RWPE1 (cell line): ENCODE measurements at regions not wholly inside any gene's neighbourhood (a gene's known extent, or its start where the extent isn't known, plus 50 kb on each side); places are given as distances from the start of the nearest gene placed in this dataset.
"Not testable (repeated sequence)": the region's sequence is repeated elsewhere in the genome, so short reads cannot be mapped to it uniquely, and the experiment has no call there.

Source experiments
- CTCF ChIA-PET: fragments of 350-600 bp; sonication (Branson Sonifier 250); formaldehyde crosslinking; extraction: SDS; loops from one replicate; lab custom pipeline; 2021; lab: Yijun Ruan, JAX
- POLR2A ChIA-PET: fragments of 400-600 bp; formaldehyde crosslinking; extraction: SDS; loops from one replicate; lab custom pipeline; 2020; ENCODE audit warnings: antibody characterized with exemption; ENCODE audit not compliant: low non-redundant PET; lab: Yijun Ruan, JAX
- DNase-seq: peaks from one replicate; pipeline ENCODE4 v3.0.0; 2012; ENCODE audit warnings: low spot score
- H3K27ac ChIP-seq: fragments of 450-650 bp; 2 replicates; pipeline ENCODE4 v1.5.1; 2017
- CTCF ChIP-seq: fragments of 450-650 bp; conservative IDR thresholded peaks from 2 replicates; pipeline ENCODE4 v1.5.1; 2017; ENCODE audit warnings: low read depth, mild to moderate bottlenecking

- ChIA-PET POLR2A (no interaction called here), CTCF (no interaction called here)
- DNase-seq = no peak
Observed at GRCh38 chr10:108608860-108609259, 1314.5 kb downstream of the XPNPEP1 start.

GRCh38 chr10:108601851-108602250 is 1321.5 kb downstream of the XPNPEP1 start:
- POLR2A ChIA-PET = no interaction called here
- no peak for DNase-seq
- CTCF ChIA-PET = no interaction called here
- no peak overlapping the region for H3K27ac ChIP-seq
- TF ChIP-seq CTCF = no peak

More at GRCh38 chr10:108608860-108609259, 1314.5 kb downstream of the XPNPEP1 start:
- no peak overlapping the region for H3K27ac ChIP-seq
- no peak for TF ChIP-seq CTCF

GRCh38 chr10:108600511-108600910 is 1322.8 kb downstream of the XPNPEP1 start:
- DNase-seq, H3K27ac ChIP-seq, CTCF ChIA-PET, POLR2A ChIA-PET: not testable (repeated sequence)

- H3K27ac ChIP-seq, POLR2A ChIA-PET, DNase-seq, CTCF ChIA-PET: not testable (repeated sequence)
Observed at GRCh38 chr10:108599317-108599716, 1324.0 kb downstream of the XPNPEP1 start.

GRCh38 chr10:108598831-108599230 is 1324.5 kb downstream of the XPNPEP1 start:
- no peak for DNase-seq
- ChIA-PET CTCF (no interaction called here), POLR2A (no interaction called here)
- TF ChIP-seq CTCF = no peak
- no peak overlapping the region for H3K27ac ChIP-seq

GRCh38 chr10:108598320-108598695 is 1325.0 kb downstream of the XPNPEP1 start:
- ChIA-PET CTCF (no interaction called here), POLR2A (interaction anchor here (0.6 kb wide), 1 partner anchor 20 kb away, joined by 4 read pairs; no protein-coding TSS in a partner anchor)
- DNase-seq = no peak
- no peak overlapping the region for H3K27ac ChIP-seq
- TF ChIP-seq CTCF = no peak

GRCh38 chr10:108597657-108598319 is 1325.5 kb downstream of the XPNPEP1 start:
- H3K27ac ChIP-seq = no peak overlapping the region
- DNase-seq = no peak
- no peak for TF ChIP-seq CTCF
- ChIA-PET POLR2A (interaction anchor here (0.6 kb wide), 1 partner anchor 21 kb away, joined by 4 read pairs; no protein-coding TSS in a partner anchor), CTCF (no interaction called here)

GRCh38 chr10:108597031-108597430 is 1326.3 kb downstream of the XPNPEP1 start:
- no peak overlapping the region for H3K27ac ChIP-seq
- ChIA-PET POLR2A (no interaction called here), CTCF (no interaction called here)
- DNase-seq = no peak
- TF ChIP-seq CTCF = no peak
